Spleen (tissue), 11 donors: ENCODE measurements at regions not wholly inside any gene's neighbourhood (a gene's known extent, or its start where the extent isn't known, plus 50 kb on each side); places are given as distances from the start of the nearest gene placed in this dataset.

Experiments used
- DNase-seq: peaks from one replicate; pipeline ENCODE4 v3.0.0-alpha.2; 2020
- H3K27ac ChIP-seq, 8 donors: fragments of 200-600 bp; sonication (generic) in 7 of 8; 1 replicate in 4 of 8; 2 replicates in 4 of 8; pipeline versions ENCODE4 v1.5.0 to v1.8.0; 2016 to 2021; ENCODE audit warnings: inconsistent platforms in 4 of 8, mild to moderate bottlenecking in 4 of 8, moderate library complexity in 1 of 8
- H3K27me3 ChIP-seq, 7 donors: fragments of 200-600 bp; sonication (generic) in 6 of 7; replicated peaks in 1 of 7; 1 replicate in 4 of 7; 2 replicates in 3 of 7; pipeline versions ENCODE4 v1.5.0 to v1.8.0; 2016 to 2021; ENCODE audit warnings: inconsistent platforms in 3 of 7, mild to moderate bottlenecking in 1 of 7
- H3K36me3 ChIP-seq, 6 donors: fragments of 200-600 bp; sonication (generic) in 5 of 6; 1 replicate in 4 of 6; 2 replicates in 2 of 6; pipeline versions ENCODE4 v1.5.0 to v1.8.0; 2016 to 2021; ENCODE audit warnings: inconsistent platforms in 2 of 6
- H3K4me1 ChIP-seq, 6 donors: fragments of 200-600 bp; sonication (generic) in 5 of 6; 1 replicate in 3 of 6; 2 replicates in 3 of 6; pipeline versions ENCODE4 v1.5.0 to v1.8.0; 2016 to 2021; ENCODE audit warnings: inconsistent platforms in 3 of 6
- H3K4me3 ChIP-seq, 8 donors: fragments of 200-600 bp; sonication (generic) in 7 of 8; 1 replicate in 4 of 8; 2 replicates in 4 of 8; pipeline versions ENCODE4 v1.5.0 to v1.8.0; 2016 to 2021; ENCODE audit warnings: inconsistent platforms in 4 of 8, mild to moderate bottlenecking in 4 of 8, moderate library complexity in 2 of 8
- H3K9me3 ChIP-seq, 8 donors: fragments of 200-600 bp; sonication (generic) in 7 of 8; 1 replicate in 4 of 8; 2 replicates in 4 of 8; pipeline versions ENCODE4 v1.5.0 to v1.8.0; 2016 to 2021; ENCODE audit warnings: inconsistent platforms in 4 of 8
- POLR2A ChIP-seq, 3 donors: fragments of 450-650 bp; IDR thresholded peaks; one replicate each; pipeline ENCODE4 v1.5.1; 2017; ENCODE audit warnings: antibody characterized with exemption in 3 of 3, mild to moderate bottlenecking in 1 of 3
- POLR2AphosphoS5 ChIP-seq, 3 donors: sonication (generic); formaldehyde crosslinking; IDR thresholded peaks; one replicate each; pipeline ENCODE4 v1.5.1; 2017; ENCODE audit warnings: antibody characterized with exemption in 3 of 3
- WGBS, 5 donors: extraction: QIAGEN DNeasy Blood & Tissue Kit in 3 of 5; methylation state at CpG; one replicate each; pipeline versions ENCODE4 v1.1.5 to v1.1.7; 2013 to 2018; 5-methylcytosine and 5-hydroxymethylcytosine counted together
- intact Hi-C: fragments of 100-400 bp; cut with DNase I; formaldehyde crosslinking; loops from one replicate; pipeline ENCODE4 v1.15.0; 2023; ENCODE audit warnings: low total_unique reads
- TF ChIP-seq, protein P1 (sequence below), 11 experiments: fragments of 200-600 bp in 7 of 11; fragments of 450-650 bp in 4 of 11; sonication (generic) in 4 of 11; IDR thresholded peaks in 8 of 11; conservative IDR thresholded peaks in 3 of 11; 1 replicate in 7 of 11; 2 replicates in 4 of 11; pipeline versions ENCODE4 v1.4.0 to v1.8.0; 2016 to 2021; ENCODE audit warnings: antibody characterized with exemption in 11 of 11, inconsistent platforms in 4 of 11, mild to moderate bottlenecking in 1 of 11
- donor health status: healthy with polysubstance abuse.
- donor health status: DM: no; HTN: no; CAD: no; lungs with moderate emphysema.
- donor health status: DM: no; HTN: no; CAD: no.
- donor health status: Bipolar disorder and iron deficiency.
- donor health status: healthy.
- donor health status: DM: no; HTN: no; CAD: no.
- donor health status: DM: yes; HTN: yes; CAD: no.

DNA sequence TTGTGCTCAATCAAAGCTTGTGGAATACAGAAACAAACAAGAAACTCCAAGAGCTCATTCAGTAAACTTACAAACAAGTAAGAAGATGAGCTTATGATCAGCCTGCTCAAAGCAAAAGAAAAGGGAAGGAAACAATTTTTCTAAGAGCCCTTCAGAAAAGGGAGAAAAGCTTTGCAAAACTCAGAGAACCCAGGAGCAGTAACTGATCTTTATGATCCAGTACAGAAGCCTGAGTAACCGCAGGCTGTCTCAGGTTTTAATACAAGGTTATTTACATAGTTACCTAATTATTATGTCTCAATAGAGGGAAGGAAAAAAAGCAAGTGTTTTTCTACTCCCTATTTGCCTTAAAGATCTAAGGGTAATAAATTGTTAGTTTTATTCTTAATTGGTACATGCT lies 226.5 kb downstream of the MAFB start:
- Histone ChIP-seq H3K36me3 (no peaks in the 10 kb centered on the region), H3K4me1 (peaks cover 0 to 26% (median 4%) of the 10 kb centered on the region in 6 donors), H3K9me3 (no peaks in the 10 kb centered on the region), H3K4me3 (no peak overlapping the region), H3K27ac (peak overlapping the region in 4 of 8 donors; percentile 35 to 83 (median 74)), H3K27me3 (no peaks in the 10 kb centered on the region)
- WGBS, 5 donors: 40 to 74% (median 68%) methylated on average over 1 of the region's 1 CpG
- no peak for DNase-seq
- intact Hi-C loops: no loop called here
- no peak for TF ChIP-seq POLR2A (IDR thresholded peaks at IDR 0.05)
- TF ChIP-seq, protein P1, sequence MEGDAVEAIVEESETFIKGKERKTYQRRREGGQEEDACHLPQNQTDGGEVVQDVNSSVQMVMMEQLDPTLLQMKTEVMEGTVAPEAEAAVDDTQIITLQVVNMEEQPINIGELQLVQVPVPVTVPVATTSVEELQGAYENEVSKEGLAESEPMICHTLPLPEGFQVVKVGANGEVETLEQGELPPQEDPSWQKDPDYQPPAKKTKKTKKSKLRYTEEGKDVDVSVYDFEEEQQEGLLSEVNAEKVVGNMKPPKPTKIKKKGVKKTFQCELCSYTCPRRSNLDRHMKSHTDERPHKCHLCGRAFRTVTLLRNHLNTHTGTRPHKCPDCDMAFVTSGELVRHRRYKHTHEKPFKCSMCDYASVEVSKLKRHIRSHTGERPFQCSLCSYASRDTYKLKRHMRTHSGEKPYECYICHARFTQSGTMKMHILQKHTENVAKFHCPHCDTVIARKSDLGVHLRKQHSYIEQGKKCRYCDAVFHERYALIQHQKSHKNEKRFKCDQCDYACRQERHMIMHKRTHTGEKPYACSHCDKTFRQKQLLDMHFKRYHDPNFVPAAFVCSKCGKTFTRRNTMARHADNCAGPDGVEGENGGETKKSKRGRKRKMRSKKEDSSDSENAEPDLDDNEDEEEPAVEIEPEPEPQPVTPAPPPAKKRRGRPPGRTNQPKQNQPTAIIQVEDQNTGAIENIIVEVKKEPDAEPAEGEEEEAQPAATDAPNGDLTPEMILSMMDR (IDR thresholded peaks at IDR 0.05 in 8 of 11, conservative IDR thresholded peaks at IDR 0.05 in 3 of 11): no peak
- TF ChIP-seq POLR2AphosphoS5 (IDR thresholded peaks at IDR 0.05): no peak

DNA sequence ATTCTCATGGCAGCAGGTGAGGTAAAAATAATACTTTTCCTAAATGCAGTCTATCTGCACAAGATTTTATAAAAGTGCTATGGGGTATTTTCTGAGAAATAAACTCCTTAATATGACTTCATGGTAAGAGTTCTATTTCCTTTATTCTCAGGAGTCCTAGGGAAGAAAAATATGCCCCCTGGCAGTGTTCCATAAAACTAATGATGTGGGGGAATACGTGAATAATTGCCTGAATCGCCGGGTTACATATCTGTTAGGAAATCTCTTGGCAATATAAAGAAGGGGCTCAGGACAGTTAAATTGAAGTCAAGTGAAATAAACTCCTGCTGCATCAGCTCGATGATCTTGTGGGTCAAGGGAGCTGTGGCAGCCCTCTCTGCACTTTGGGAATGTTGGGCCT lies 229.7 kb downstream of the MAFB start:
- H3K4me3 ChIP-seq: no peak overlapping the region
- no peak for TF ChIP-seq POLR2AphosphoS5 (IDR thresholded peaks at IDR 0.05)
- no peak for TF ChIP-seq POLR2A (IDR thresholded peaks at IDR 0.05)
- TF ChIP-seq, protein P1 (IDR thresholded peaks at IDR 0.05 in 8 of 11, conservative IDR thresholded peaks at IDR 0.05 in 3 of 11): no peak
- DNase-seq: no peak
- intact Hi-C loops: no loop called here
- WGBS, 5 donors: 64 to 87% (median 75%) methylated on average over 4 of the region's 4 CpGs
- H3K27me3 ChIP-seq: no peaks in the 10 kb centered on the region
- no peaks in the 10 kb centered on the region for H3K36me3 ChIP-seq
- H3K4me1 ChIP-seq: peaks cover 0 to 12% (median 0%) of the 10 kb centered on the region in 6 donors
- H3K9me3 ChIP-seq: no peaks in the 10 kb centered on the region
- H3K27ac ChIP-seq: no peak overlapping the region

DNA sequence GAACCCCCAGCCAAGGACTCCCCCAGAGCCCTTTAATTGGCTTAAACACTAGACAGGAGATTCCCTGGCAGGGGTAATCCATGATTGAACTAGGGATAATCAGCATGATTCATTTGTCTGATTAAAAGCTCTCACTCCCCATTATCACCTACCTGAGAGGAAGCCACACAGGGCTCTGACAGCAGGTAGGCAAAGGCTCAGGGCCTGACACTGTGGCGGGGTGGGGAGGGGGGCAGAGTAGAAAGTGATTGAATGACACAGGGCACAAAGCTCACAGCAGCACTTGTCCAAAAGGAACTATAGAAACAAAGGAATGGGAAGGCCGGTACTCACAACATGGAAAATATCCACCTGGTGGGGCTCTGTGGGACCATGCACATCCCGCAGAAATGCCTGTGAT lies 231.6 kb downstream of the MAFB start:
- H3K4me1 ChIP-seq: peaks cover 0 to under 1% (median 0%) of the 10 kb centered on the region in 6 donors
- 80 to 94% (median 86%) methylated on average over 3 of the region's 3 CpGs for WGBS, 5 donors
- intact Hi-C loops: no loop called here
- TF ChIP-seq, protein P1 (IDR thresholded peaks at IDR 0.05 in 8 of 11, conservative IDR thresholded peaks at IDR 0.05 in 3 of 11): no peak
- TF ChIP-seq POLR2AphosphoS5 (IDR thresholded peaks at IDR 0.05) (no peak), POLR2A (IDR thresholded peaks at IDR 0.05) (no peak)
- no peak for DNase-seq
- H3K4me3 ChIP-seq: no peak overlapping the region
- no peaks in the 10 kb centered on the region for H3K36me3 ChIP-seq
- H3K27ac ChIP-seq: no peak overlapping the region
- H3K9me3 ChIP-seq: no peaks in the 10 kb centered on the region
- H3K27me3 ChIP-seq: no peaks in the 10 kb centered on the region

DNA sequence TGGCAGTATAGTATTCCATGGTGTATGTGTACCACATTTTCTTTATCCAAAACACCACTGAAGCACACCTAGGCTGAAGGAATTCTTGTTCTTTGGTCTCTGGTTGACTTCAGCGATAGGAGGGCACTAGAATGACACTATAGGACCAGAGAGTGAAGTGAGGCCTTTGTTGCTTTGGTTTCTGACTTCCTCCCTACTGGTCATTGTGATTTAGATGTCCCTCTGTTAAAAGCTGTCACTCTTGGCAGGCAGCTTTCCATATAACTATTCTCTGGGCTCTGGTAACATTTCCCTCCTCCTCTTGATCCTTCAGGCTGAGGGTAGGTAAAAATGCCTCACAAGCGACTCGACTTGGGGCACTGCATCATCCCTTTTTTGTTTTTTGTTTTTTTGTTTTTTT lies 236.3 kb downstream of the MAFB start:
- no peak for DNase-seq
- intact Hi-C loops: no loop called here
- Histone ChIP-seq H3K27me3 (no peaks in the 10 kb centered on the region), H3K4me3 (no peak overlapping the region), H3K27ac (no peak overlapping the region), H3K4me1 (no peaks in the 10 kb centered on the region), H3K36me3 (no peaks in the 10 kb centered on the region), H3K9me3 (no peaks in the 10 kb centered on the region)
- WGBS, 5 donors: 83 to 93% (median 86%) methylated on average over 3 of the region's 3 CpGs
- no peak for TF ChIP-seq POLR2A (IDR thresholded peaks at IDR 0.05)
- TF ChIP-seq POLR2AphosphoS5 (IDR thresholded peaks at IDR 0.05): no peak
- TF ChIP-seq, protein P1 (IDR thresholded peaks at IDR 0.05 in 8 of 11, conservative IDR thresholded peaks at IDR 0.05 in 3 of 11): no peak
